ENCODE measurements at regions not wholly inside any gene's neighbourhood (a gene's known extent, or its start where the extent isn't known, plus 50 kb on each side); places are given as distances from the start of the nearest gene placed in this dataset.

GRCh38 chr5:54740141-54740540 is 222.6 kb downstream of the SNX18 start:
- TF ChIP-seq CTCF (IDR thresholded peaks at IDR 0.05) = no peak
- TF ChIP-seq POLR2A (IDR thresholded peaks at IDR 0.05) = no peak
- TF ChIP-seq POLR2AphosphoS5 (IDR thresholded peaks at IDR 0.05) = no peak
- no peak for TF ChIP-seq EP300 (IDR thresholded peaks at IDR 0.05)
